HG03139 (cell line): ENCODE measurements at regions not wholly inside any gene's neighbourhood (a gene's known extent, or its start where the extent isn't known, plus 50 kb on each side); places are given as distances from the start of the nearest gene placed in this dataset.

ENCODE experiments used
- ATAC-seq: cut with Tn5 transposase; IDR thresholded peaks from one replicate; pipeline ENCODE4 v1.9.1; 2021; ENCODE audit not compliant: unreplicated experiment

GRCh38 chr7:98679741-98680140, 62.7 kb downstream of the NPTX2 start:
- ATAC-seq: no peak

- no peak for ATAC-seq
Observed at GRCh38 chr7:98681511-98681910, 64.4 kb downstream of the NPTX2 start.

GRCh38 chr7:98681951-98682350, 64.9 kb downstream of the NPTX2 start:
- no peak for ATAC-seq

DNA sequence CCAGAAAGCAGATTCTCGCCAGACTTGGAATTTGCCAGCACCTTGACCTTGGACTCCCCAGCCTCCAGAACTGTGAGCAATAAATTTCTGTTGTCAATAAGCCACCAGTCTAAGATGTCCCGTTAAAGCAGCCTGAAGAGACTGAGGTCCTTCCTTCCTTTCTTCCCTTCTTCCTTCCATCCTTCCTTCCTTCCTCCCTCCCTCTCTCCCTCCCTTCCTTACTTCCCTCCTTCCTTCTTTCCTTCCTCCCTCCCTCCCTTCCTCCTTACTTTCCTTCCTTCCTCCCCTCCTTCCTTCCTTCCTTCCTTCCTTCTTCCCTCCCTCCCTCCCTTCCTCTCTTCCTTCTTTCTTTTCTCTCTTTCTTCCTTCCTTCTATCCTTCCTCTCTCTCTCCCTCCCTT, 66.4 kb downstream of the NPTX2 start:
- ATAC-seq: no peak

DNA sequence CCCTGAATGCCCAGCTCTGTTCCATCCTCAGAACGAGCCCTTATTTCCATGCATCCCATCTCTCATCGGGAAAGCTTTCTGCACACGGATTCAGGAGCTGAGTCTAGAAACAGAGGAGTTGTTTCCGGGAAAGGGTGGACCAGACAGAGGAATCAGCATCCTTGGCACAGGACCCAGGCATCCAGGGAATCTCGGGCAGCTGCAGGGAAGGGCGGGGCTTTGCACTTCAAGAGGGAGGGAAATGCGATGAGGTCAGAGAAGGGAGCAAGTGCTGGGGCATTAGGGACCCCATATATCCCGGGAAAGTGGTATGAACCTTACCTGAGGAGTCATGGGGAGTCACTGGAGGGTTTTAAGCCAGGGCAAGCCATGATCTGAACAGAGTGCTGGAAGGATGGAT, 68.5 kb downstream of the NPTX2 start:
- no peak for ATAC-seq

GRCh38 chr7:98686466-98687080, 69.5 kb downstream of the NPTX2 start:
- no peak for ATAC-seq

- no peak for ATAC-seq
Observed at GRCh38 chr7:98687111-98687751, 70.1 kb downstream of the NPTX2 start.

- no peak for ATAC-seq
Observed at GRCh38 chr7:98691619-98692018, 74.5 kb downstream of the NPTX2 start.

GRCh38 chr7:98697083-98697482, 80.0 kb downstream of the NPTX2 start:
- no peak for ATAC-seq

- no peak for ATAC-seq
Observed at GRCh38 chr7:98697485-98698240, 80.6 kb downstream of the NPTX2 start.

- ATAC-seq: no peak
Observed at GRCh38 chr7:98698976-98699375, 81.9 kb downstream of the NPTX2 start.

GRCh38 chr7:98700533-98700932, 83.4 kb downstream of the NPTX2 start:
- no peak for ATAC-seq

DNA sequence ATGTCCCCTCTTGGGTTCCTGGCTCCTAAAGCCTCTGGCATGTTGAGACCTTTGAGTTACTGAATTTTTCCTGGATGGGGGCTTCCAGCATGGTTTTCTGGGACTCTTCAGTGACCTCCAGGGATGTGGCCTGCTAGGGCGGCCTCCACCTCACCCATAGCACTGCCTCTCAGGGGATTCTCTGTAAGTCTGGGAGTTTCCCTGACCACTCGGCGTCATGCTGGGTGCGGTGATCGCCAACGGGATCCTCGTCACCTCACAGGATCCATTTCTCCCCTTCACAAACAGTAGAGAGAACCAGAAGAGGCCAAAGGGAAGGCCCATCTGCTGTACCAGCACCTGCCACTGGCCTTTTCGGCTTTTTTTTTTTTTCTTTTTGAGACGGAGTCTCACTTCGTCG, 84.3 kb downstream of the NPTX2 start:
- ATAC-seq: no peak

DNA sequence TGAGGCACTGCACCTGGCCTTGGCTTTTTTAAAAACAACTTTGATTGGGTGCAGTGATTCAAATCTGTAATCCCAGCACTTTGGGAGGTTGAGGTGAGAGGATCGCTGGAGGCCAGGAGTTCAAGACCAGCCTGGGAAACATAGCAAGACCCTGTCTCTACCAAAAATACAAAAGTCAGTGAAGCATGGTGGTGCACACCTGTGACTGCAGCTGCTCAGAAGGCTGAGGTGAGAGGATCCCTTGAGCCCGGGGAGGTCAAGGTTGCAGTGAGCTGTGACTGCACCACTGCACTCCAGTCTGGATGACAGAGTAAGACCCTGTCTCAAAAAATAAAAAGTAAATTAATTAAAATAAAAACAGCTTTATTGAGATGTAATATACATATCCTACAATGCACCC, 84.9 kb downstream of the NPTX2 start:
- ATAC-seq: no peak

- no peak for ATAC-seq
Observed at GRCh38 chr7:98703916-98704315, 86.8 kb downstream of the NPTX2 start.

- no peak for ATAC-seq
Observed at GRCh38 chr7:98705626-98706025, 88.5 kb downstream of the NPTX2 start.

- ATAC-seq: no peak
Observed at GRCh38 chr7:98707076-98707475, 90.0 kb downstream of the NPTX2 start.

DNA sequence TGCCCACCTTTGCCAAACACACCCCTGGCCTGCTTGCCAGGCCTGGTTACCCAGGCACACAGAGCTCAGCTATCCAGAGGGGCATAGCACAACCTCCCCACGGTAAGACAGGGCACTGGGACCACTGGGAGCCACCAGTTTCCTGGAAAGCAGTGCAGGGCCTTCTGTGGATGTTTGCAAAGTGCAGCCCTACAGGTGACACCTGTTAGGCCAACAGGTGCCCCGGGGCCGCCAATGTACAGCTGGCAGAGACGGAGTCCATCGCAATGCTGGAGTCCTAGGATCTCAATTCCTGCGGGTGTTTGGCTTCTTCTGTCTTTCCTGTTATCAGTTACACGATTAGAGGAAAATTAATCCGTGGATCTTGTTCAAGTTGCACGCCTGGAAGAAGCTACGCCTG, 94.9 kb downstream of the NPTX2 start:
- ATAC-seq: no peak

DNA sequence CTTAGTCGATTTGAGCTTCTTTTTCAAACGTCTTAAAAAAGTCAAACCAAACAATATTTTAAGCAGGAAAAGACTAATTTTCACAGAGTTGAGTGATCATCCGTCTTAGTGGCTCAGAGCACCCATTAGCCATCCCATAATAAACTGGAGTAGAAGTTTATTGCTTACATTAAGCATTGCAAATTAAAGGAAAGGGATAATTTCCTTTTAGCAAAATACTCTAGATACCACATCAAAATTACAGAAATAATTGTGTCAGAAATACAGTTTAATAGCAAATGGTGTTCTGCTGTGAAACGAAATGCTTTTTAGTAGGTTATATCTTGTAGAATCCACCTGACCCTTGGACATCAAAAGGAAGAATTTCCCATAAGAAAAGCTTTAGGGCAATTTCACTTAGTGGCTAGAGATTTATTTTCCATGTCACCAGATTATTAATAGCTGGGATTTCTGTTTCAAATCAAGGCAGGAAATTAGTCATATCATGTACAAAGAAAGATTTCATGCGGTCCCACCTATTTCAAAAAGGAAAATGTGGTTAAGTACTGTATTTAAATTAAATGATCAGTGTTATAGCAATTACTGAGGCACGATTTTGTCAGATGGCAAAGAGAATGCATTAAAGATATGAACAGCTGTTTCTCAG, 96.2 kb downstream of the NPTX2 start:
- ATAC-seq: no peak

DNA sequence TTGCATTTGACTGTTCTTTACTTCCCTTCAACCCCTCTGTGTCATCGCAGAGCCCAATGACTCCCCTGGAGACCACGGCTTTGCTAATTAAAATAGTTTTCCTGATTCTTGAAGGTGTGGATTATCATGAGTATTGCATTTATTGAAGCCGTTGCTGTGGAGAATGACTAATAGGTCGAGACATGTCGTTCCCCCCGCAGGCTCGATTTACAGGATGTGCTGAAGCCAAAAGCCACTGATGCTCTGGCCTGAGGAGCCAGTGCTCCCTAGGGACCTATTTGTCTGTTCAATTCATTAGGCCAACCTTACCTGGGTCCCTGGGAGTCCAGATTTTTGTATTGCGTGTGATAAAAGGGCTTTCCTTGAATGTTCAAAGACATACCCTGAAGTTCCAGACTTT, 102.3 kb downstream of the NPTX2 start:
- ATAC-seq: no peak

GRCh38 chr7:98722402-98722801, 105.3 kb downstream of the NPTX2 start:
- ATAC-seq: no peak

GRCh38 chr7:98724591-98724990, 107.5 kb downstream of the NPTX2 start:
- ATAC-seq: no peak
